ENCODE measurements at regions not wholly inside any gene's neighbourhood (a gene's known extent, or its start where the extent isn't known, plus 50 kb on each side); places are given as distances from the start of the nearest gene placed in this dataset.

DNA sequence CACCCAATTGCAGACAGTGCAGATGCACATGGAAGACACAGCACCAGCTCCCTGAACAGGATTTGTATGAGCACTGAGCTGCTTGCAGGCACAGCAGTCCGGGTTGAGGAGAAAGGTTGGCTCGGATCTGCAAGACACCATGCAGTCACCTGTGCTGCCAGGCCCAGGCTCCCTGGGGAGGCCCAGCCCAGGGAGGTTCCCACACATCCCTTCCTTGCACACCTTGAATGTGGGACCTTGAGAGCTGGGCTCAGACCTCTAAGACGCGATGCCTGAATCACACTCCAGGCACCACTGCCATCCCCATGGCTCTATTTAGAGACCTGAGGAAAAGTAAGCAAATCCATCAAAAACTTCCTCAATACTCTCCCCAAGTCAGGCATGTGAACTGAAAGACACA, 397.7 kb downstream of the TCERG1L start:
- TF ChIP-seq, protein P1, sequence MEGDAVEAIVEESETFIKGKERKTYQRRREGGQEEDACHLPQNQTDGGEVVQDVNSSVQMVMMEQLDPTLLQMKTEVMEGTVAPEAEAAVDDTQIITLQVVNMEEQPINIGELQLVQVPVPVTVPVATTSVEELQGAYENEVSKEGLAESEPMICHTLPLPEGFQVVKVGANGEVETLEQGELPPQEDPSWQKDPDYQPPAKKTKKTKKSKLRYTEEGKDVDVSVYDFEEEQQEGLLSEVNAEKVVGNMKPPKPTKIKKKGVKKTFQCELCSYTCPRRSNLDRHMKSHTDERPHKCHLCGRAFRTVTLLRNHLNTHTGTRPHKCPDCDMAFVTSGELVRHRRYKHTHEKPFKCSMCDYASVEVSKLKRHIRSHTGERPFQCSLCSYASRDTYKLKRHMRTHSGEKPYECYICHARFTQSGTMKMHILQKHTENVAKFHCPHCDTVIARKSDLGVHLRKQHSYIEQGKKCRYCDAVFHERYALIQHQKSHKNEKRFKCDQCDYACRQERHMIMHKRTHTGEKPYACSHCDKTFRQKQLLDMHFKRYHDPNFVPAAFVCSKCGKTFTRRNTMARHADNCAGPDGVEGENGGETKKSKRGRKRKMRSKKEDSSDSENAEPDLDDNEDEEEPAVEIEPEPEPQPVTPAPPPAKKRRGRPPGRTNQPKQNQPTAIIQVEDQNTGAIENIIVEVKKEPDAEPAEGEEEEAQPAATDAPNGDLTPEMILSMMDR (IDR thresholded peaks at IDR 0.05; ENCODE audit: extremely low read depth, missing control alignments): no peak
- no peak for DNase-seq (ENCODE audit: low spot score)

- no peak for DNase-seq (ENCODE audit: low spot score)
- TF ChIP-seq, protein P1 (IDR thresholded peaks at IDR 0.05; ENCODE audit: extremely low read depth, missing control alignments): no peak
Observed at GRCh38 chr10:130914367-130914766, 397.2 kb downstream of the TCERG1L start.

DNA sequence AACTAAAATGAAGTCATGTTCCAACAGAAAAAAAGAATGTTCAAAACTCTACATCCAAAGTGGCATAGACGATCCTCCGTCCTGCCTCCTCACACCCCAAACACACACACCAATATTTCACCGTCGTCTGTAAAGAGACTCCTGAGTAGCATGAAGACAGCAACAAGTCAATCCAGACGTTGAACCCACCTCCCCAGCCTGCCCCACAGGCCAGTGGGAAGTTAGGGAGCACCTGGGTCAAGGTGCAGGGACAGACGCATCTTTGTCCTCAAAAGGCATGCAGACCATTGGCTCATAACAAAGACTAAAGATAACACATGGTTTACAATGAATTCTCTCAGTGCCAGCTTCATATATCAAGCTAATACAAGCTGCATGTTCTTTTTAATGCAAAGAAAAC, 396.5 kb downstream of the TCERG1L start:
- TF ChIP-seq, protein P1 (IDR thresholded peaks at IDR 0.05; ENCODE audit: extremely low read depth, missing control alignments): no peak

GRCh38 chr10:130921461-130921860, 390.1 kb downstream of the TCERG1L start:
- TF ChIP-seq, protein P1 (IDR thresholded peaks at IDR 0.05; ENCODE audit: extremely low read depth, missing control alignments): no peak
- DNase-seq (ENCODE audit: low spot score): no peak

More for the DNA sequence above, 396.5 kb downstream of the TCERG1L start:
- DNase-seq (ENCODE audit: low spot score): no peak

GRCh38 chr10:130921911-130922440, 389.5 kb downstream of the TCERG1L start:
- TF ChIP-seq, protein P1 (IDR thresholded peaks at IDR 0.05; ENCODE audit: extremely low read depth, missing control alignments): no peak
- DNase-seq (ENCODE audit: low spot score): no peak

GRCh38 chr10:130923596-130923995, 387.9 kb downstream of the TCERG1L start:
- TF ChIP-seq, protein P1 (IDR thresholded peaks at IDR 0.05; ENCODE audit: extremely low read depth, missing control alignments): no peak
- no peak for DNase-seq (ENCODE audit: low spot score)

DNA sequence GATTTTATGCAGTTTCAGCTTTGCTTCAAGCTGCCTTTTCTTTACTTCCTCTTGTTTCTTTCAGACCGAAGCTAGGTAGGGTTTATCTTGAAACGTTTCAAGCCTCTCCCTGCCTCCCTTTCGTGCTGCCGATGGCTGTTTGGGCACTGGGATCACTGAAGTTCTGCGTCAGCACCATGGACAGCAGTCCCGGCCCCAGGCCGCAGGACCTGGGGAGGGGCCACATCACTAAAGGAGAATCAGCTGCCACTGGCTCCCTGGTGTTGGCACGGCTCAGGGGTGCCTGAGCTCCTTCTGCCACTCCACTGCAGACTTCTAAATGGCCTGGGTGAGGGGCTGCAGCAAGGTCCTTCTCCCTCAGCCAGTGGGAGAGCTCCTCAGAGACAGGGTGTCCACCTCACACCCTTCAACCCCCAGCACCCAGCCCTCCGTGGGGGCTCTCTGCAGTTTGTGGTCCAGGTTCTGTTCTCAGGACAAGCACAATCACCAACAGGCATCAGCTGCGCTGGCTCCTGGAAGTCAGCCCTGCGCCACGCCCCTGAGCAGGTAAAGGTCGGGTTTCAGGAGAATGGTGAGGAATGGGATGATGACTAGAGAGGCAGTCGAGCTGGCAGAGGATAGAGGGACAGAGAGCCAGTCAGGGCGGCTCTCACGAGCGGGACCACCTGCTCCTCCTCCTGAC, 387.2 kb downstream of the TCERG1L start:
- no peak for DNase-seq (ENCODE audit: low spot score)
- TF ChIP-seq, protein P1 (IDR thresholded peaks at IDR 0.05; ENCODE audit: extremely low read depth, missing control alignments): no peak
